ENCODE measurements at regions not wholly inside any gene's neighbourhood (a gene's known extent, or its start where the extent isn't known, plus 50 kb on each side); places are given as distances from the start of the nearest gene placed in this dataset.

DNA sequence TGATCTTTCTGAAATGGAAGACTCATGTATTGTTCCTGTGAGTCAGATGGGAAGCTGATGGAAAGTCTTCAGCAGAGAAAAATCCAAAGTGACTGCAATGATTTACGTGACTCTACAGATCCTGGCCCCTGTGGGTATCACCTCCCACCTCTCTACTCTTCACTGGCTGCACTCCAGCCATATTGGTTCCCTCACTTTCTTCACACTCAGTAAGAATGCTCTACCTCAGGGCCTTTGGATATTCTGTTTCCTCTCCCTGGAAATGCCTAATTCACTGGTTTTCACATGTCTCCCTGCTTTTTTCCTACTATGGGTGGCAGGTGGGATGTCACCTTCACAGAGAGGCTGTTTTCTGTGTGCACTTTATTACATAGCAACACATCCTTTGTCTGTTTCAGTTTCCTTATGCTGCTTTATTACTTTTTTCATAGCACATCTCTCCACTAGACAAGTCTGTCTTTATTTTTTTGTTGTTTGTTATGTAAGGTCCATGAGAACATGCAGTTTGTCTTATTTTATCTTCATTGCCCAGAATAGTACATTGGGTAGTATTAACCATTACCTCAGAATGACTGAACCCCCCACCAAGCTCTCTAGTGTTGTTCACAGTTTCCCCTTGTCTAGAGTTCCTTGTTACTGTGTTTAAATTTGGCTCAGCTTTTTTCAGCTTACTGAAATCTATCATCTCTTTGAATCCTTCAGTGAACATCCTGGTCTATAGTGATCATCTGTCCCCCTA, 57.6 kb upstream of the CLNK start:
- WGBS (ENCODE audit: insufficient coverage) = 57% methylated on average over 1 of the region's 1 CpG
- Histone ChIP-seq H3K36me3 (ENCODE audit: control insufficient read depth, insufficient read depth, low read length) (no peaks in the 10 kb centered on the region), H3K27me3 (ENCODE audit: control insufficient read depth, insufficient read depth, low read length) (no peaks in the 10 kb centered on the region), H3K4me3 (ENCODE audit: low read length) (no peak overlapping the region), H3K27ac (ENCODE audit: low read length) (no peak overlapping the region), H3K9me3 (ENCODE audit: control insufficient read depth, insufficient read depth, low read length) (no peaks in the 10 kb centered on the region), H3K4me1 (ENCODE audit: control insufficient read depth, insufficient read depth, low read length) (no peaks in the 10 kb centered on the region)
- intact Hi-C loops (cut with micrococcal nuclease) = no loop called here
- no peaks in the 10 kb centered on the region for H3K4me1 Mint-ChIP-seq
- H3K4me3 Mint-ChIP-seq = no peak overlapping the region
- DNase-seq (no peak), ATAC-seq (no peak)
- no peaks in the 10 kb centered on the region for H3K36me3 Mint-ChIP-seq
- H3K27ac Mint-ChIP-seq = no peak overlapping the region
- no peaks in the 10 kb centered on the region for H3K9me3 Mint-ChIP-seq
- H3K27me3 Mint-ChIP-seq (ENCODE audit: low read depth in 2 of 2) = peaks cover 0 to 9% of the 10 kb centered on the region in 2 donors
- TF ChIP-seq, protein P1, sequence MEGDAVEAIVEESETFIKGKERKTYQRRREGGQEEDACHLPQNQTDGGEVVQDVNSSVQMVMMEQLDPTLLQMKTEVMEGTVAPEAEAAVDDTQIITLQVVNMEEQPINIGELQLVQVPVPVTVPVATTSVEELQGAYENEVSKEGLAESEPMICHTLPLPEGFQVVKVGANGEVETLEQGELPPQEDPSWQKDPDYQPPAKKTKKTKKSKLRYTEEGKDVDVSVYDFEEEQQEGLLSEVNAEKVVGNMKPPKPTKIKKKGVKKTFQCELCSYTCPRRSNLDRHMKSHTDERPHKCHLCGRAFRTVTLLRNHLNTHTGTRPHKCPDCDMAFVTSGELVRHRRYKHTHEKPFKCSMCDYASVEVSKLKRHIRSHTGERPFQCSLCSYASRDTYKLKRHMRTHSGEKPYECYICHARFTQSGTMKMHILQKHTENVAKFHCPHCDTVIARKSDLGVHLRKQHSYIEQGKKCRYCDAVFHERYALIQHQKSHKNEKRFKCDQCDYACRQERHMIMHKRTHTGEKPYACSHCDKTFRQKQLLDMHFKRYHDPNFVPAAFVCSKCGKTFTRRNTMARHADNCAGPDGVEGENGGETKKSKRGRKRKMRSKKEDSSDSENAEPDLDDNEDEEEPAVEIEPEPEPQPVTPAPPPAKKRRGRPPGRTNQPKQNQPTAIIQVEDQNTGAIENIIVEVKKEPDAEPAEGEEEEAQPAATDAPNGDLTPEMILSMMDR (IDR thresholded peaks at IDR 0.05) = no peak

DNA sequence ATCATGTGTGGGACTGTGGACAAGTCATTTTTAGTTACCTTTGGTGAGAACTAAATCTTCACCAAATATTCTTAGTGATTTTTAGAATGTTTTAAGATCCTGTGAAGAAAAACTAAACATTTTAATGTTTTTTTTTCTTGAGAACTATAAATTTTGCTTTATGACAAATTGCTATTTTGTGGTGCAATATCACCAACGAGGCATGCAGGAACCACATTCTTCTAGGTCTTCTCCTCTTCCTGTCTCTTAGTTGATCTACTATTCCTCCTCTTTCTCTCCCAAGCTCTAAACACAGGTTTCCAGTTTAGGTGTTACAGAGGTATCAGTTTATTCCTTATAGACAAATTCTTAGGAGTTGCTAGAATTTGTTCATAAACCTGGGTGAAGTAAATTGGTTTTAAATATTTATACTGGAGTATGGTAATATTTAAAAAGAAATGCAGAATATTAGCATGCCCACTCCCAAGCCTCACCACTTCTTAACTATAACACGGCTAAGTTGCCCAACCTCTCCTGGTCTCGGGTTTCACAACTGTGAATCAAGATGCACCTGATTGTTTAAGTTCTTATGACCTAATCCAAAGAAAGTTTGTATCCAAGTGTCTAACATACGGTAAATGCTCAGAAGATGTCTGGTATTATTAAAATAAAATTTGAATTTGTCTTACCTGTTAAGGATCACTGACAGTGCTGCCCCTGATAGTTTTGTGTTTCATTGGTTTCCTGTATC, 56.5 kb upstream of the CLNK start:
- peaks cover 0 to 9% of the 10 kb centered on the region in 2 donors for H3K27me3 Mint-ChIP-seq (ENCODE audit: low read depth in 2 of 2)
- no peaks in the 10 kb centered on the region for H3K36me3 Mint-ChIP-seq
- H3K9me3 ChIP-seq (ENCODE audit: control insufficient read depth, insufficient read depth, low read length) = no peaks in the 10 kb centered on the region
- DNase-seq (no peak), ATAC-seq (no peak)
- WGBS (ENCODE audit: insufficient coverage) = 71% methylated on average over 4 of the region's 4 CpGs
- H3K27ac Mint-ChIP-seq = no peak overlapping the region
- H3K4me3 ChIP-seq (ENCODE audit: low read length) = no peak overlapping the region
- H3K4me1 ChIP-seq (ENCODE audit: control insufficient read depth, insufficient read depth, low read length) = no peaks in the 10 kb centered on the region
- no peaks in the 10 kb centered on the region for H3K4me1 Mint-ChIP-seq
- H3K27me3 ChIP-seq (ENCODE audit: control insufficient read depth, insufficient read depth, low read length) = no peaks in the 10 kb centered on the region
- H3K4me3 Mint-ChIP-seq = no peak overlapping the region
- H3K9me3 Mint-ChIP-seq = no peaks in the 10 kb centered on the region
- no peak overlapping the region for H3K27ac ChIP-seq (ENCODE audit: low read length)
- intact Hi-C loops (cut with micrococcal nuclease) = no loop called here
- TF ChIP-seq, protein P1 (IDR thresholded peaks at IDR 0.05) = no peak
- H3K36me3 ChIP-seq (ENCODE audit: control insufficient read depth, insufficient read depth, low read length) = no peaks in the 10 kb centered on the region

DNA sequence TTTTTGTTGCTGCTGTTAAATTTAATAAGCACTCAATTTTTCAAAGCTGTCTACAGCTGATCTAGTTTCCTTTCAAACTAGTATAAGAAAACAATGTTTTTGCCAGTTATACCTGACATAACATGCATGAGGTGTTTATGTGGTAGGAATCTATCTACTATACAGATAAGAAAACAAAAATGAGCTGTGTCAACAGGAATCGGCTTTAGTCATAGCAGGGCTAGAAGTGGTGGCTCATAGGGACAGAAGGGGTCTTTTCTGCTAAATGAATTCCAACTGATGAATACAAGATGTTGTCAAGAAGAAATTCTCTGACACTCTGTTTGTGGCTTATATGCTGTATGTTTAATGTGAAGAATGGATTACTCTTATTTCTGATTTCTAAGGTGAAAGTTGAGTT, 55.7 kb upstream of the CLNK start:
- Histone ChIP-seq H3K36me3 (ENCODE audit: control insufficient read depth, insufficient read depth, low read length) (no peaks in the 10 kb centered on the region), H3K9me3 (ENCODE audit: control insufficient read depth, insufficient read depth, low read length) (no peaks in the 10 kb centered on the region), H3K4me3 (ENCODE audit: low read length) (no peak overlapping the region), H3K27ac (ENCODE audit: low read length) (no peak overlapping the region), H3K27me3 (ENCODE audit: control insufficient read depth, insufficient read depth, low read length) (no peaks in the 10 kb centered on the region), H3K4me1 (ENCODE audit: control insufficient read depth, insufficient read depth, low read length) (no peaks in the 10 kb centered on the region)
- no peaks in the 10 kb centered on the region for H3K4me1 Mint-ChIP-seq
- H3K9me3 Mint-ChIP-seq = no peaks in the 10 kb centered on the region
- H3K4me3 Mint-ChIP-seq = no peak overlapping the region
- TF ChIP-seq, protein P1 (IDR thresholded peaks at IDR 0.05) = no peak
- DNase-seq (no peak), ATAC-seq (no peak)
- WGBS (ENCODE audit: insufficient coverage) = 93% methylated on average over 1 of the region's 1 CpG
- intact Hi-C loops (cut with micrococcal nuclease) = no loop called here
- H3K36me3 Mint-ChIP-seq = no peaks in the 10 kb centered on the region
- H3K27me3 Mint-ChIP-seq (ENCODE audit: low read depth in 2 of 2) = peaks cover 0 to 9% of the 10 kb centered on the region in 2 donors
- no peak overlapping the region for H3K27ac Mint-ChIP-seq
